Activated CD4-positive, alpha-beta T cell treated with anti-CD3 and anti-CD28 coated beads, Interleukin-2, amount 10 ng/mL, durations not matched to agents 7 days and 5 days (primary cell): ENCODE measurements at regions not wholly inside any gene's neighbourhood (a gene's known extent, or its start where the extent isn't known, plus 50 kb on each side); places are given as distances from the start of the nearest gene placed in this dataset.
"Not testable (repeated sequence)": the region's sequence is repeated elsewhere in the genome, so short reads cannot be mapped to it uniquely, and the experiment has no call there.

Source experiments
- CTCF ChIA-PET: fragments of 350-600 bp; sonication (Branson Sonifier 250); formaldehyde crosslinking; loops from one replicate; lab custom pipeline; 2021; ENCODE audit warnings: antibody characterized with exemption; lab: Charles Lee
- POLR2A ChIA-PET: fragments of 350-600 bp; sonication (Branson Sonifier 250); formaldehyde crosslinking; loops from one replicate; lab custom pipeline; 2021; ENCODE audit warnings: antibody characterized with exemption; lab: Charles Lee
- DNase-seq: peaks from one replicate; pipeline ENCODE4 v3.0.0-alpha.2; 2020
- H3K27ac Mint-ChIP-seq: one replicate; pipeline ENCODE4 v1.8.0; 2021; ENCODE audit warnings: mild to moderate bottlenecking, moderate library complexity, mixed read lengths
- H3K27me3 Mint-ChIP-seq: one replicate; pipeline ENCODE4 v1.8.0; 2021; ENCODE audit warnings: mixed read lengths
- H3K36me3 Mint-ChIP-seq: one replicate; pipeline ENCODE4 v1.8.0; 2021; ENCODE audit warnings: low read depth, mixed read lengths
- H3K4me1 Mint-ChIP-seq: one replicate; pipeline ENCODE4 v1.8.0; 2021; ENCODE audit warnings: mixed read lengths
- H3K4me3 Mint-ChIP-seq: one replicate; pipeline ENCODE4 v1.8.0; 2021; ENCODE audit warnings: mild to moderate bottlenecking, moderate library complexity, mixed read lengths
- H3K9me3 Mint-ChIP-seq: one replicate; pipeline ENCODE4 v1.8.0; 2021; ENCODE audit warnings: mixed read lengths

DNA sequence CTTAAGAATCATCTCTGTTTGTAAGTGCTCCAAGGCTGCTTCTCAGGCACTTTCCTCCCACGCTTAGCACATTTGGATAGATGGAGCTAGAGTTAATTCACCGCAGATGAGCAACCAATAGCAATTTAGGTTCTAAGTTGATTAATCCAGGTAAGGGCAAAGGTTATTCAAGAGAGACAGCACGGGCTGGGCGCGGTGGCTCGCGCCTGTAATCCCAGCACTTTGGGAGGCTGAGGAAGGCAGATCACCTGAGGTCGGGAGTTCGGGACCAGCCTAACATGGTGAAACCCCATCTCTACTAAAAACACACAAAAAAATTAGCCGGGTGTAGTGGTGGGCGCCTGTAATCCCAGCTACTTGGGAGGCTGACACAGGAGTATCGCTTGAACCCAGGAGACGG is 54.5 kb upstream of the UNC13C start:
- H3K27me3 Mint-ChIP-seq, DNase-seq, H3K9me3 Mint-ChIP-seq, H3K27ac Mint-ChIP-seq, CTCF ChIA-PET, POLR2A ChIA-PET, H3K4me3 Mint-ChIP-seq, H3K4me1 Mint-ChIP-seq, H3K36me3 Mint-ChIP-seq: not testable (repeated sequence)

DNA sequence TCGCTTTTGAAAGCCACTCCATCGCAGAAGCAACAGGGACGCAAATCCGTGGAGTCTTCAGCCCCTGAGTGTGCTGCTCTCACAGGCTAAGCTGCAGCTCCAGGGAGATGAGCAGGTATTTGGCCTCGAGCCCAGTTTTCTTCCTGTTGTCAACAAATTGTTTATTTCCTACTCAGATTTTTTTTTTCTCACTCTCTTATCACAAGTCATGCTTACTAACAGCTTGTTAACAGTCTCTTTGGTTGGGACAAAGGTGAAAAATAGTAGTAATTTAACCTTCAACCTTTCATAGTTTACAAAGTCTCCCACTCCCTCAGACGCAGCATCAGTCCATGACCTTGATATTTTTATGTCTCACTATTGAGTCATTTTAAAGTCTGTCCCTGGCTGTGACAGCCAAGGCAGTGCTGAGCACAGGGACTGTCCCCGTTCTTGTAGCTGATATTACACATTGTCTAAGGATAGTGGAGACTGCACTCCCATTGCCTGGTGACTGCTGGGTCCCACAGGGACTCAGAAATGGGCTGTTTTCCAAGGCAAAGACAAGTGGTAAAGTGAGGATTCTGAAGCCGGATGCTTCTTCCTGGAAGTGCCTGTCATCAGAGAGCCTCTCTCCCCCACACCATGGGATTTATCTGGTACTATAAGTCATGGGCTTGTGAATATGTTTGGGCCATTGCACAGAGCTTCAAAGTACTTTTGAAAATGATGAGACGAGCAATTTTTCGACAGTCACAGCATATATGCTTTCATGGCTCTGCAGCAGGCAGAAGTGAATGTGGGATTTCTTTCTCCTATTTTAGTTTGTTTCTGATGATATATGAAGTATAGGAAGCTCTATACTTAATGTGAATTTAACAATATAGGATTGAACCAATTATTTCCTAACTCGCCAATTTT is 59.8 kb upstream of the UNC13C start:
- CTCF ChIA-PET, result no interaction called here
- H3K36me3 Mint-ChIP-seq, result no peaks in the 10 kb centered on the region
- no peak overlapping the region for H3K4me3 Mint-ChIP-seq
- no peak overlapping the region for H3K27ac Mint-ChIP-seq
- no peaks in the 10 kb centered on the region for H3K9me3 Mint-ChIP-seq
- no peaks in the 10 kb centered on the region for H3K4me1 Mint-ChIP-seq
- no peak for DNase-seq
- POLR2A ChIA-PET, result no interaction called here
- no peaks in the 10 kb centered on the region for H3K27me3 Mint-ChIP-seq

- Mint-ChIP-seq H3K27me3 (no peaks in the 10 kb centered on the region), H3K27ac (no peak overlapping the region), H3K36me3 (no peaks in the 10 kb centered on the region), H3K4me1 (no peaks in the 10 kb centered on the region), H3K9me3 (no peaks in the 10 kb centered on the region), H3K4me3 (no peak overlapping the region)
- no peak for DNase-seq
- POLR2A ChIA-PET, result no interaction called here
- CTCF ChIA-PET, result no interaction called here
These were observed 61.1 kb upstream of the UNC13C start for GRCh38 chr15:53917109-53917508.

GRCh38 chr15:53911431-53911830 is 66.8 kb upstream of the UNC13C start:
- Mint-ChIP-seq H3K4me3 (no peak overlapping the region), H3K36me3 (no peaks in the 10 kb centered on the region), H3K9me3 (peaks cover 2% of the 10 kb centered on the region), H3K27ac (no peak overlapping the region), H3K4me1 (no peaks in the 10 kb centered on the region), H3K27me3 (no peaks in the 10 kb centered on the region)
- DNase-seq, result no peak
- CTCF ChIA-PET, result no interaction called here
- POLR2A ChIA-PET, result no interaction called here

GRCh38 chr15:53910852-53911251 is 67.4 kb upstream of the UNC13C start:
- no peaks in the 10 kb centered on the region for H3K36me3 Mint-ChIP-seq
- CTCF ChIA-PET, result no interaction called here
- no peak overlapping the region for H3K4me3 Mint-ChIP-seq
- no peaks in the 10 kb centered on the region for H3K27me3 Mint-ChIP-seq
- DNase-seq, result no peak
- POLR2A ChIA-PET, result no interaction called here
- peaks cover 2% of the 10 kb centered on the region for H3K9me3 Mint-ChIP-seq
- no peaks in the 10 kb centered on the region for H3K4me1 Mint-ChIP-seq
- no peak overlapping the region for H3K27ac Mint-ChIP-seq

DNA sequence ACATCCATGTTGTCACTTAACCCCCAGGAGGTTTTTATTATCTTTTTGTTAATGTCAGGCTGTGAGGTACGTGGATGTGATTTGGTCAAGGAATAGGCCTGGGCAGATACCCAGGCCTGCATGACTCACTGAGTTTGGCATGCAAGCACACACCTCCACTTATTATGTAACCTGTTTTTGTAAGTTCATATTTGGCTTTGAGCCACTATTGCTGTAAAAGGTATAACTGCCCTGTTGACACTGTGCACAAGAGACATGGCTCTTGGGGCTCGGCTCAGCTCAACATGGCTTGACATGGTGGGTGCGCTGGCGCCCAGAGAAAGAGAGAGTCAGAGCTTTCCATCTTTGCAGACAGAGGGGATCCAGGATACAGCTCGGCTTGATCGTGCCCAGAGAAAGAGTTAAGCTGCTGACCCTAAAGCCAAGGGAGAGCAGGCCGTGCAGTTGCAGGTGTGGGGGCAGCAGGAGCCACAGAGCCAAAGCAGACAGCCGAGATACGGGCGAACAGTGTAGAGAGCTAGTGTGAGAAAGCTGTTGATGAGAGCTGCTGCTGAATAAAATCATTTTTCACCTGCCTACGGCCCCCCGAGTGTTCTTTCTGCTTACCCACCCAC is 67.9 kb upstream of the UNC13C start:
- Mint-ChIP-seq H3K27ac (no peak overlapping the region), H3K27me3 (no peaks in the 10 kb centered on the region), H3K9me3 (peaks cover 2% of the 10 kb centered on the region), H3K36me3 (no peaks in the 10 kb centered on the region), H3K4me3 (no peak overlapping the region), H3K4me1 (no peaks in the 10 kb centered on the region)
- POLR2A ChIA-PET, result no interaction called here
- no peak for DNase-seq
- CTCF ChIA-PET, result no interaction called here

DNA sequence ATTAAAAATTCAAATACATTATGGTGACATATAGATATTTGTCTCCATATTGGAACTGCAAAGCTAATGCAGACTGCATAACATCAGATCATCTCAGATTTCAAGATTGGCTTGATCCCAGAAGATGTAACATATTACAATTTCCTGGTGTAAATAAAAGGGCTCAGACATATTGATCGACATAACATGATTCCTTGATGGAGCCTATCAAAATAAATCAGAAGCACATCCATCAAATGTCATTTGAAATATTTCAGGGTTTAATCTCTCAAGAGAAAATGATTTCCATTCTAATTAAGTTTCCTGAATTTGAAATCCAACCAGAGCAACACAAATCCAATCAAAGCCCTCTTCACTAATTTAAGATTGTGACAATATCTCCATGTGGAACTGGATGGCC is 75.1 kb upstream of the UNC13C start:
- no peak for DNase-seq
- no peaks in the 10 kb centered on the region for H3K4me1 Mint-ChIP-seq
- no peaks in the 10 kb centered on the region for H3K9me3 Mint-ChIP-seq
- POLR2A ChIA-PET, result no interaction called here
- no peak overlapping the region for H3K27ac Mint-ChIP-seq
- no peaks in the 10 kb centered on the region for H3K27me3 Mint-ChIP-seq
- no peaks in the 10 kb centered on the region for H3K36me3 Mint-ChIP-seq
- CTCF ChIA-PET, result no interaction called here
- H3K4me3 Mint-ChIP-seq, result no peak overlapping the region

GRCh38 chr15:53893468-53893867 is 84.8 kb upstream of the UNC13C start:
- H3K27ac Mint-ChIP-seq, H3K4me1 Mint-ChIP-seq, POLR2A ChIA-PET, CTCF ChIA-PET, DNase-seq, H3K27me3 Mint-ChIP-seq, H3K4me3 Mint-ChIP-seq, H3K36me3 Mint-ChIP-seq, H3K9me3 Mint-ChIP-seq: not testable (repeated sequence)

- POLR2A ChIA-PET, H3K4me3 Mint-ChIP-seq, H3K9me3 Mint-ChIP-seq, H3K4me1 Mint-ChIP-seq, H3K27ac Mint-ChIP-seq, H3K36me3 Mint-ChIP-seq, DNase-seq, H3K27me3 Mint-ChIP-seq, CTCF ChIA-PET: not testable (repeated sequence)
These were observed 86.4 kb upstream of the UNC13C start for GRCh38 chr15:53891862-53892261.

GRCh38 chr15:53884441-53884840 is 93.8 kb upstream of the UNC13C start:
- no peak for DNase-seq
- ChIA-PET CTCF (no interaction called here), POLR2A (no interaction called here)
- no peak overlapping the region for H3K27ac Mint-ChIP-seq
- H3K4me3 Mint-ChIP-seq, result no peak overlapping the region
- no peaks in the 10 kb centered on the region for H3K36me3 Mint-ChIP-seq
- no peaks in the 10 kb centered on the region for H3K4me1 Mint-ChIP-seq
- no peaks in the 10 kb centered on the region for H3K27me3 Mint-ChIP-seq
- no peaks in the 10 kb centered on the region for H3K9me3 Mint-ChIP-seq

GRCh38 chr15:53882311-53882710 is 95.9 kb upstream of the UNC13C start:
- CTCF ChIA-PET, result no interaction called here
- H3K36me3 Mint-ChIP-seq, result no peaks in the 10 kb centered on the region
- no peaks in the 10 kb centered on the region for H3K27me3 Mint-ChIP-seq
- H3K9me3 Mint-ChIP-seq, result no peaks in the 10 kb centered on the region
- no peak overlapping the region for H3K4me3 Mint-ChIP-seq
- DNase-seq, result no peak
- POLR2A ChIA-PET, result no interaction called here
- no peaks in the 10 kb centered on the region for H3K4me1 Mint-ChIP-seq
- H3K27ac Mint-ChIP-seq, result no peak overlapping the region

- Mint-ChIP-seq H3K4me1 (no peaks in the 10 kb centered on the region), H3K27me3 (no peaks in the 10 kb centered on the region), H3K36me3 (no peaks in the 10 kb centered on the region), H3K9me3 (no peaks in the 10 kb centered on the region), H3K4me3 (no peak overlapping the region), H3K27ac (no peak overlapping the region)
- ChIA-PET CTCF (interaction anchor here (0.7 kb wide), 1 partner anchor 251 kb away, joined by 4 read pairs; no protein-coding TSS in a partner anchor), POLR2A (no interaction called here)
- no peak for DNase-seq
These were observed 97.9 kb upstream of the UNC13C start for GRCh38 chr15:53880357-53880756.

DNA sequence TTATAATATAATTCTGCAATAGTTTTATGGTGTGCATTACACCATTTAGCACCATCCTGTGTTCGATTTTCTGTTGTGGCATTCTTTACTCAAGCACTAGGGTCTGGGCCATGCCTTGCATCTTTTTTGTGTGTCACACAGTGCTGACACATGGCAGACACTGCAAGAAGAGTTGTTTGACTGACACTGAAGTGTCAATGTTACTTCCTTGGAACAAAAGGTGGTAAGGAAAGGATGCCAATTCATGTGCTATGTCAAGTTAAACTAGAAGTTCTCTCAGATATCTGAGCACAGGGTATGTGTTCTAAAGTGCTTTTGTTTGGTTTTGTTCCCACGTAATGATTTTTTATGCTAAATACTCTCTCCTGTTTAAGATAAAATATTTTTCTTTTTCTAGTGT is 102.5 kb upstream of the UNC13C start:
- Mint-ChIP-seq H3K4me3 (no peak overlapping the region), H3K36me3 (no peaks in the 10 kb centered on the region), H3K27me3 (no peaks in the 10 kb centered on the region), H3K4me1 (no peaks in the 10 kb centered on the region), H3K9me3 (no peaks in the 10 kb centered on the region), H3K27ac (no peak overlapping the region)
- POLR2A ChIA-PET, result no interaction called here
- CTCF ChIA-PET, result no interaction called here
- no peak for DNase-seq

DNA sequence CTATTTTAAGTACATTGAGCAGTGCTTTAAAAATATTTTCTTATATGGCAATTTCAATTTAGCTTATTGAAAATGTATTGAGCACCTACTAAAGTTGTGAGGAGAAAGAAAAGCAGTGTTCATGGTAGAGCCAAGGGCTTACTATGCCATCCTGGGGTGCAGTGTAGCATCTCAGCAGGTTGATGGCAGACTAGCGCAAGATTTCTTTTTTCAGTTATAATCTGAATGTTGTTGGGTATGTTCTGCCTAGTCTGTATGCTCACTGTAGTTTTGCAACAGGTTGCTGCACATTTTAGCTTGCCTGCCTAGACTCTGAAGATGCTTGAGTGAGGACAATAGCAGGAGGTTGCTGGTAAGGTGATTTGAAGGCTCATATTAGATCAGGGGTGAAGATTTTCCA is 103.1 kb upstream of the UNC13C start:
- no peak for DNase-seq
- Mint-ChIP-seq H3K9me3 (no peaks in the 10 kb centered on the region), H3K4me3 (no peak overlapping the region), H3K27ac (no peak overlapping the region), H3K36me3 (no peaks in the 10 kb centered on the region), H3K27me3 (no peaks in the 10 kb centered on the region), H3K4me1 (no peaks in the 10 kb centered on the region)
- ChIA-PET CTCF (no interaction called here), POLR2A (no interaction called here)
